Daoy (cell line): ENCODE measurements at regions not wholly inside any gene's neighbourhood (a gene's known extent, or its start where the extent isn't known, plus 50 kb on each side); places are given as distances from the start of the nearest gene placed in this dataset.
"Not testable (repeated sequence)": the region's sequence is repeated elsewhere in the genome, so short reads cannot be mapped to it uniquely, and the experiment has no call there.

Experiments
- DNase-seq: peaks from one replicate; pipeline ENCODE4 v3.0.0-alpha.2; 2015; ENCODE audit warnings: low read depth

- not testable (repeated sequence) for DNase-seq
Measured at GRCh38 chr12:19823326-19823725, 384.0 kb downstream of the AEBP2 start.

- DNase-seq: no peak
Measured at GRCh38 chr12:19826980-19827550, 387.8 kb downstream of the AEBP2 start.

GRCh38 chr12:19829100-19829853, 390.0 kb downstream of the AEBP2 start:
- DNase-seq: no peak

- DNase-seq: no peak
Measured at GRCh38 chr12:19830446-19830845, 391.2 kb downstream of the AEBP2 start.

DNA sequence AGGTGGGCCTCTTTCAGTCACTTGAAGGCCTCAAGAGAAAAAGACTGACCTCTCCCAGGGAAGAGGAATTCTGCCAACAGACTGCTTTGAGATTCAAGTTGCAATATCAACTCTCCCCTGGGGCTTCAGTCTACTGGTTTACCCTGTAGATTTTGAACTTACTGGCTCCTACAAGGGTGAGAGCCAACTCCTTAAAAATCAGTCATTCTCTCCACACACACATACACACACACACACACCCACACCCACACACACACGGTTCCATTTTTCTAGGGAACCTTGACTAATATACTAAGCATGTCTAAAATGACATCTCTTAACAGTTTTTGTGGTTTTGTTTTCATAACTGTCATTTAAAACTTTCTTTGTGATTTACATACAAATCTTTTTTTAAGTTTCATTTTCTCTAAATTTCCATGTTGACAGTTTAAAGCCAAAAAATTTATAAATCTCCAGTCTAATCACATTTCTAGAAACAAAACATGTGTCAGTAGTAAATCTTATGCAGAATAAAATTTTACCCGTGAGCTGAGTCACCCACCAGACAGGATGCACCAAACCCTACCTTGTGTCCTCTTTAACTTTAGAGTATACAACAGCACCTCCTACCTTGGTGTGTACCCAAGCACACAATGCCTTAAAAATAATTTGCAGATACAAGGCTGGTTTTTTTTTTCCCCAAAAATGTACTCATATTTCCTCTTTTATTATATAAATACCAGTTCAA, 394.6 kb downstream of the AEBP2 start:
- DNase-seq: no peak

- DNase-seq: no peak
Measured at GRCh38 chr12:19834592-19834991, 395.3 kb downstream of the AEBP2 start.

- no peak for DNase-seq
Measured at GRCh38 chr12:19836056-19836455, 396.8 kb downstream of the AEBP2 start.

DNA sequence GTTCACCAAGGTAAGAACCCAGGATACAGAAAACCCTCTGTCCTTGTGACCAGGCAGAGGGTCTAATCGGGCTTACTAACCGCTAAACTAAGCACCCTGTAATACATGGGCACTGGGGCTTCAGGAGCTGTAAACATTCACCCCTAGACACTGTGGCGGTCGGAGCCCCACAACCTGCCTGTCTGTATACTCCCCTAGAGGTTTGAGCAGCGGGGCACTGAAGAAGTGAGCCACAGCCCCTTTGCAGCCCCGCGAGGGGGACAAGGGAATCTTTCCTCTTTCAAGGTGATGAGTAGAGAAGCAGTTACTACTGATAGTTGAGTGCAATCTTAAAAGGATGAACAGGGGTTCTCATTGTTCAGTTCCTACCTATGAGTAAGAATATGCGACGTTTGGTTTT, 397.2 kb downstream of the AEBP2 start:
- no peak for DNase-seq

DNA sequence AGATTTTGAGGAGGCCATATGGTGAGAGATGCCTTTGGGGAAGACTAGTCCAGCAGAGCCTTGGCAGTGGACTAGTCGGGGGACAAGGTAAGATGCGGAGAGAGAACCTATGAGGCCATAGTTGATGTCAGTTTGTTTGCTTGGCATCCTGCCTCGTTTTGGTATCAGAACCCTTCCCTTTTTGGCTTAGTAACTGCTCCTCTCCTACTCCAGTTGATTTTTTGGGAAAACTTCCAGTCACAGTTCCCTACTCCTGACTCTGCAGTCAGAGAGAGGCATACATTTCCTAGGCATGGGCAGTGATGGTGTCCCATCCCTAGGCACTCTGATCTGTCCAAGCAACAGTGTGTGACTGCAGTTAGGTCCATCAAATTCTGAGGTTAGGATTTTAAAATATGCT, 398.3 kb downstream of the AEBP2 start:
- DNase-seq: no peak

DNA sequence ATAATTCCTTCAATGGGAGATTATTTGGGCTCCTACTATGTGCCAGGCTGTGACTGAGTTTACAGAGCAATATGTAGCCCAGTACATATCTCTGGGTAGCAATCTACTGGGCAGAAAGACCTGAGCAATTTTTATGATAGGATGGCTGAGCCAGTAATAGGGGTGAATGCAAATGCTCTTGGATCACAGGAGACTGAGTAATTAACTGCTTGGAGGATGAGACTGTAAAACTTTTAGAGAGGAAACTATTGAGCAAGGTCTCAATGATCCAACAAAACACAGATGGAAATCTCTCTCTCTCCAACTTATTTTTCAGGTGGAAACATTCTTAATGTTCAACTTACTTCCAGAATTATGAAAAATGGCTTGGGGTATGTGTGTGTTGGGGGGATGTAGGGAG, 402.2 kb downstream of the AEBP2 start:
- DNase-seq: no peak

- DNase-seq: no peak
Measured at GRCh38 chr12:19842116-19842515, 402.8 kb downstream of the AEBP2 start.

DNA sequence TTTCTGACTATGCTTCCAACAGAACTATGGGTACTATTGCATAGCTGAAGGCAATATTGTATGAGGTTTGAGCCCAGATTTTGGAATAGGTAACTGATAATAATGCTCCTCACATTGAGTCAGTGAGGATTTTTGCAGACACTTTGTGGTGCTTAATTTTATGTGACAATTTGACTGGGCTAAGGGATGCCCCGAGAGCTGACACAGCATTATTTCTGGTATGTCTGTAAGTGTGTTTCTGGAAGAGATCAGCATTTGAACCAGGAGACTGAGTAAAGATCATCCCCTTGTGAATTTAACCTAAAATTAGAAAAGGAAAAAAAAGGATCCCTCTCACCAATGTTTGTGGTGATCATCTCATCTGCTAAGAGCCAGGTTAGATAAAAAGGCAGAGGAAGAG, 404.9 kb downstream of the AEBP2 start:
- no peak for DNase-seq

GRCh38 chr12:19846574-19846973, 407.3 kb downstream of the AEBP2 start:
- DNase-seq: peak; percentile 50

DNA sequence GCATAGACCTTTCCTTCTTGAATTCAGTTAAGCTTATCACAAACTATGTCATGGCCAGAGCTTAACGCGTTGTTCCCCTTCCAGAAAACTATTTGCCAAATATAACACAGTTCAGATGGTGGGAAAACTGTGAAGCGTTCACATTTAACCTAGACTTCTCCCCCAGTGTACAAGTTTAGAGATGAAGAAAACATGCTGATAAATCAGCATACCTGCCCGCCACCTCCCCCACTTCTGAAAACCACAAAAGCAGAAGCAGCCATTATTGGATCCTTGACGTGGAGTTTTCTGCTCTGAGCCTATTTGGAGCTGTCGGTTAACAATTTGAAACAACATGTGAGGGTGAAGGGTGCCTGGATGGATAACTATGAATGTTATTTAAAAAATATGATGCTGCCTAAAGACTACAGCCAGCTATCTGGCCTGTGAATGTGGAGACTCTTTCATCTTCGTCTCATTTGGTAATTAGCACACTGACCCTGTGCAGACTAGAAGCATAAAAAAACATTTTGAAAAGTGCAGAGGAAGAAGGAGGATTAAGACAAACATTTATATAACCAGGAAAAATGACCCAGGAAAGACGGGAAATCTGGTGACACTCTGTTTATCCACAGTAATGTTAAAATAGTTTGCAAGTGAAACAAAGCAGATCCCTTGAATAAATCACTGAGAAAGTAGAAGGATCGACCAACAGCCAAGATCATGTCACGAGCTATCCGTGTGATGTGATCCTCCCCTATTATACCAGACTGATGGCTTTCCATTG, 408.2 kb downstream of the AEBP2 start:
- DNase-seq: peak; percentile 41

DNA sequence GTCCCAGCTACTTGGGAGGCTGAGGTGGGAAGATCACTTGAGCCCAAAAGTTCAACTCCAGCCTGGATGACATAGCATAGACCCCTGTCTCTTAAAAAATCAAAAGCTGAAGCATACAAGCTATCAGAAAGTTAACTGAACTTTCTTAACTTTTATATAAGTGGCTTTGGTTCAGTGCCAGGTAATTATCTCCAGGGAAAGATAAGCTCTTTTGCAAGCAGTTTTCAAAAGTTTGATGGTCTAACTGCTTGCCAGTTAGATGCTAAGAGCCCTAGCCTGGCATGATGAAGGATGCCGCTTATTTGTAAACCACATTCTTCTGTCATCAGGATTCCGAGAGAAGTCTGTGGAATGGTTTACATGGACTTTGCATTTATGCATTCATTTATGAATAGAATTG, 409.1 kb downstream of the AEBP2 start:
- DNase-seq: no peak

DNA sequence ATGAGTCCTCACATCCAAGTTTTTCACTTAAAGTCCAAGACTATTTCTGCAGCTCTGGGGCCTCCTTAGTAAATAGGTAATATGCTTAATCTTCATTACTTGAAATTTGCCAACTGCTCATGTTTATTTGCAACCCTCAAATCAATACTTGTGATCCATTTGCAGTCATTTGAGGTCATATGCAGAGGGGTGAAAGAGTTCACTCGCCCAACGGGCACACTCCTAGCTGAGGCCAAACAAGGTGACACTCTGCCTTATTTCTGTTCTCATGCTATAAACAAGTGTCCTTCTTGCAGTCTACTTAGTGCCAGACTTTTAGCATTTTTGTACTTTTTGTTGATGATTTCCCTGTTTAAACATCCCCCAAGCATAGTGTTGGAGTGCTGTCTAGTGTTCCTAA, 409.9 kb downstream of the AEBP2 start:
- no peak for DNase-seq

DNA sequence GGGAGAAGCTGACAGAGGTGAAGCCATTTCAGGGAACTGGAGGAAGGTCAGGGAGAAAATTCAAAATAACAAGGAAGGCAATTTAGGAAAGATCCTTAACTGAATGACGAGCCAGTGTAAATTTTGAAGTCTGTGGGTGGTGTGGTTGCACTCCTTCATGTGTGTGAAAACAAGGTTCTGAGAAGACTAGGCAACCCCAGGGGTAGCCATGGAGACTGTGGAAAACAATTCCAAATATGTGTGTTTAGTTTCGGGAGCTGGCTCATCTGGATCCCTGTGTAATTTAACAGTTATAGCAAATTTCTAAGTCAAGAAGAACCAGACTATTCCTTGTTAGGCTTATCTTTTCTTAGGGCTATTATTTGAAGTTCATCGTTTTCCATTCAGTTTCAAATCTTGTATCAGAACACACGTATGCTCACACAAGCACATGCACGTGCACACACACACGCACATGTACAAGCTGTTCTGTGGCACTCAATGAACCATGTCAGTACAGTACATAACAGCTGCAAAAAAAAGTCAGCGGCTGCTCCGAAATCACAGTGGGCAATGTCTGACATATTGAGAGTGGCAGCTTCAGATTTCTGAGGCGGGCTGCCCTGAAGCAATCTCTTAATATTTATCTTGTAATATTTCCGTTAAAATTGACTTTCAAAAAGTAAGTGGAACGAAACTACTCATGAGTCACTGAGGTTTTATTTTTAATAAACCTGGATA, 411.2 kb downstream of the AEBP2 start:
- peak; percentile 57 for DNase-seq

DNA sequence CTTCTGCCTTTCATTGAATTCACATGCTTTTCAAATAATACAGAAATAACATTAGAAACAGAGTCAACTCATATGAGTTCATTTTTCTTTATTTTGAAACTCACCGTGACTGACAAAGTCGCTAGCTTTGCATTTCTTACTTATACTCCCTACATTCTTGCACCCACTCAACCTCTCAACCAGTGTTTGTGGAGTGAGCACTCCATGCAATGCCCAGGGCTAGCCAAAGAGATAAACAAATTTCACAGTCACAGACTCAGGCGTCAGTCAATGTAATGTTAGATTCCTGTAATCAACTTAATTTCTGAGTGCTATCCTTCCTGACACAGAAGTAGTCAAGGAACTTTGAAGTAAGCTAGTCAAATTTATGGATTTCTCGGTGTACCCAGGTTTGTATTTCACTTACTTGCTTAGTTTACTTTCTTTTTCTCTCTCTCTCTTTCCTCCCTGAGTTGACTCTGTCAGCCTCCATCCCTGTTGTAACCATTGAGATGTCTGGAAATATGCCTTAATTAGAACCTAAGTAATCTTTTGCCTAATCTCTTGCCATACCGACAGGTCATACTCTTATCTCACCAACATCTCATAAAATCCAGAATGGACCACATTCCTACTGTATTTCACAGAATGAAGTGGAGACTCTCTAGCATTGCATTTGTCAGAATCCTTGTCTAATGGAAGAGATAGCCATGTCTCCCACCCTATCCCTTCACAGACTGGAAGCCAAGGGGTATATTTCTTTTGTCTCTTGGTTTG, 413.0 kb downstream of the AEBP2 start:
- no peak for DNase-seq

DNA sequence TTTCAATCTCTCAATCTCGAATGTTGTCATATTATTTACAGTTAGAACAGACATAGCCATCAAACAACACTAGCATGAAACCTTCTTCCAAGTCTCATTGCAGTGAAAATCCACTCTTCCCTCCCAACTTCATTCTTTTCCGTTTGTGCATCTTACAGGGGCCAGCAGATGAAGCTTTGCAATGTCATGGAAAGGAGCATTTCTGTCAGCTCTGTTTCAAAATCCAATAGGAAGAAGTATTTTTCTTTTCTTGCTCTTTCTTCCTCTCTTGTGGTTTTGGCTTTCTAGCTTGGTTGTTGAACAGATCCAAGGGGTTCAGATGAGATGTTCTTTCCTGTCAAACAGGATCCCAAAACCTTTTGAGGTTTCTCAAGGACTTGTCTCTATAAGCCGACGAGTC, 416.6 kb downstream of the AEBP2 start:
- DNase-seq: no peak

- no peak for DNase-seq
Measured at GRCh38 chr12:19856389-19856788, 417.1 kb downstream of the AEBP2 start.

GRCh38 chr12:19857204-19857603, 417.9 kb downstream of the AEBP2 start:
- DNase-seq: no peak
